Renal pelvis (tissue), 1 donor: ENCODE measurements at regions not wholly inside any gene's neighbourhood (a gene's known extent, or its start where the extent isn't known, plus 50 kb on each side); places are given as distances from the start of the nearest gene placed in this dataset.

Experiments
- DNase-seq: peaks from one replicate; pipeline ENCODE4 v3.0.0-alpha.2; 2013

DNA sequence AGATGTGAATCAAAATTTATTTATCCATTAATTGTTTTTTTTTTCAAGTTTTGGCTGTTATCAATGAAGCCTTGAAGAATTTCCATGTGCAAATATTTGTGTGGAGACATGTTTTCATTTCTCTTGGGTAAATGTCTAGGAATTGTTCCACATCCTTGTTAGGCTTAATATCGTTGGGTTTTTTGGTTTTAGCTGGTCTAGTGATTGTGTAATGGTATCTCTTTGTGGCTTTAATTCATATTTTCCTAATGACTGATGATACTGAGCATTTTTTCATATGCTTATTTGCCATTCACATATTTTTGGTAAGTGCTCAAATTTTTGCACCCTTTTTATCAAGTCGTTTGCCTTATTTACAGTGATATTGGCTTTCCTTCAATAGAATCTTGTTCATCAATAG lies 250.3 kb upstream of the EPHA4 start:
- DNase-seq, result no peak

- peak; percentile 27 for DNase-seq
Observed at GRCh38 chr2:221818616-221819320, 246.7 kb upstream of the EPHA4 start.

GRCh38 chr2:221817878-221818277 lies 245.8 kb upstream of the EPHA4 start:
- no peak for DNase-seq

- no peak for DNase-seq
Observed at GRCh38 chr2:221817052-221817451, 244.9 kb upstream of the EPHA4 start.

GRCh38 chr2:221816566-221816965 lies 244.5 kb upstream of the EPHA4 start:
- DNase-seq, result no peak

DNA sequence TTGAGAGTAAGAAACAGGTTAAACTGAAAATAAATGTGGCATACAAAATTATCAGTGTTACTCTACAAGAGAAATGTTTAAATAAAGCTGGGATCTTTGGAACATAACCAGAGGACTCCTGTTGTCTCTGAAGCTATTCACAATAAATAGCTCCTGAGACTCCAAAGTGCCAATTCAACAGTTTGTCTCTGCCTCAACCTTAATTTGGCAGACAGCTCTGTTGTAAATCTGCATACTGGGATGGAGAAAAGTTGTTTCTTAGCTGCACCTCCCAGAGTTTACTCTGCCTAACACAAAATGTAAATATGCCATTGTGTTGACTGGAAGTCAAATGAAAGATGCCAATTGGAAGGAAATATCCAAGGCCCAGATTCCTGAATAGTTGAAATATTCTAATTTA lies 238.5 kb upstream of the EPHA4 start:
- DNase-seq, result peak; percentile 14

DNA sequence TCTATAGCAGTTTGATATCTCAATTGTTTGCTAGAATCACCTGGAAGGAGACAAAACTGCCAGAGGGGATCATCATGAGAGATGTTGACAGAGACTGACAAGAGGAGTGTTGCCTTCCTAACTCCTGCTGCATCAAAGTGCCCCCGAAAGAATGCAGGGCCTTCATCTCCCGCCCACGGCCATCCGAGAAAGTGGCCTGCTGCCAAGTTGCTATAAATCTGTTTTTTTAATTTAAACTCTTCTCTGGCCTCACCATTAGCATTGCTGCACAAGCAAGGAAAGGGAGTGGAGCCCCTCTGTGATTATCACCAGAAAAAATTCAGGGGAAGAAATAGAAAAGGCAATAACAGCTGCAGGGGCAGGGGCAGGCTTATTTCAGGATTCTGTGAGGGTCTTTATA lies 238.1 kb upstream of the EPHA4 start:
- DNase-seq, result peak; percentile 52

- no peak for DNase-seq
Observed at GRCh38 chr2:221808488-221808887, 236.4 kb upstream of the EPHA4 start.

DNA sequence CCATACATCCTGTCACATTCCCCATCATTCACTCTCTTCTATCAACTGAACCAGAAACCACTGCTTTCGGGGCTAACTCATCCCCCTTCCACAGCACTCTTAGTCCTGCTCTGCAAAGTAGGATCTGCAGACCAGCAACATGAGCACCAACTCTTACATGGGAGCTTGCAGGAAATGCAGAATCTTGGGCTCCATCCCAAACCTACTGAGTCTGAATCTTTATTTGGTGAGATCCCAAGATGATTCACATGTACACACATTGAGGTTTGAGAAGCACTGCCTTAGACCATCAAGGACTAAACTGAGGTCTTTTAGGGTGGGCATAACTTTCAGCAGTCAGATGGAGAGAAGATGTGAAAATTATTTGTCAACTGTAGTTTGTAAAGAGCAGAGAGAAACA lies 235.6 kb upstream of the EPHA4 start:
- no peak for DNase-seq

DNA sequence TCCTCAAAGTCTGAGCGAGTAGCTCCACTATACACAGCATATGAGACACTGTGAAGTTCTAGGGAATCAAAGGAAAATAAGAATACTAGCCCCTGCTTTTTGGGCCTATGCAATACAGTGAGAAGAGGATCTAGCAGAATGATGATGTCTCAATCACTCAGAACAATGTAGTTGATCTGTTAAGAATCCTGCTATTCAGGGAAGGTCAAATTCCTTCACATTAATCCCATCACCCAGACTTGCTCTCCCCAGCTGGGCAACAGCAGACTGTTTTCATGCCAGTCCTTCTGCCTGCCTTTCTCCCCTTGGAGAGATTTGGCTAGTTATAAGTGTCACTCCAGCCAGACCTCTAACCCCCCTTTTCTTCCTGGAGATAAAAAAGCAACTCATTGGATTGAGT lies 230.0 kb upstream of the EPHA4 start:
- no peak for DNase-seq

DNA sequence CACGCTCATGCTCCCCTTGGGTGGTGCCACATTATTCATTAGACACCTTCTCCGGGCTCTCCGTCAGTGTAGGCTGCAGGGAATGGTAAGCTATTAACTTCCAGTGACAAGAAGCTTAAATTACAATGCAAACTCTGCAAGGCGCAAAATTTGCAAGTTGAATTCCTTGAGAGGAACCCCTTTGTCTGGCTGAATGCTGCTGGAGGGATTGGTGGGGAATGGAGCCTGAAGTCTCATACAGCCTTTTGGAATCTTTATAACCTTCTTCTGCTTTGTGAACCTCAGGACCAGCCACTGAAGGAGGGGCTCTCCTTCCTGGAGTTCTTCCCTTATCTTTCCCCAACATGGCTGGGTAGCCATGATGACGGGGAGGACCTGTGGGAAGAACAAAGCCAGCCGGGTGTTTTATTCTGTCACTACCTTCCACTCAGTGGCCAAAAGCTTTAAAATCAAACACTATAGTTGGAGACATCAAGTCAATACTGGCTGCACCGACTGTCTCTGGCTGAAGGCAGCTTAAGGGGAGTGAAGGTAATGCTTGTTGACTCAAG lies 220.9 kb upstream of the EPHA4 start:
- DNase-seq, result no peak

GRCh38 chr2:221791844-221792243 lies 219.7 kb upstream of the EPHA4 start:
- no peak for DNase-seq

DNA sequence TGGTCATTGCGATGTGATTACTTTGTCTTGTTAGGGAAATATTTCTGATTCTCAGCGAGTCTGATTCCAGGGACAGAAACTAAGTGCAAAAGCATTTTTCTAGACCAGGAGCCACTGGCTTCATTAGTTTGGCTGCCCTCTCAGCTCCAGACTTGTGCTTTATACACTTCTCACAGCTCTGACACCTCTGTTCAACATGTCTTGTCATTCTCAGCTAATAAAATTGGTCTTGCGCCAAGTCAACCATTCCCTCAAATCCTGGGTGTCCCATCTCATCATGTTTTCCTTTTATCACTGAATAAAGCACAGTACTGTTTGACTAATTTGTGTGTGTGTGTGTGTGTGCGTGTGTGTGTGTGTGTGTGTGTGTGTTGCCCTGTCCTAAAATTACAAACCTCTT lies 215.5 kb upstream of the EPHA4 start:
- no peak for DNase-seq

DNA sequence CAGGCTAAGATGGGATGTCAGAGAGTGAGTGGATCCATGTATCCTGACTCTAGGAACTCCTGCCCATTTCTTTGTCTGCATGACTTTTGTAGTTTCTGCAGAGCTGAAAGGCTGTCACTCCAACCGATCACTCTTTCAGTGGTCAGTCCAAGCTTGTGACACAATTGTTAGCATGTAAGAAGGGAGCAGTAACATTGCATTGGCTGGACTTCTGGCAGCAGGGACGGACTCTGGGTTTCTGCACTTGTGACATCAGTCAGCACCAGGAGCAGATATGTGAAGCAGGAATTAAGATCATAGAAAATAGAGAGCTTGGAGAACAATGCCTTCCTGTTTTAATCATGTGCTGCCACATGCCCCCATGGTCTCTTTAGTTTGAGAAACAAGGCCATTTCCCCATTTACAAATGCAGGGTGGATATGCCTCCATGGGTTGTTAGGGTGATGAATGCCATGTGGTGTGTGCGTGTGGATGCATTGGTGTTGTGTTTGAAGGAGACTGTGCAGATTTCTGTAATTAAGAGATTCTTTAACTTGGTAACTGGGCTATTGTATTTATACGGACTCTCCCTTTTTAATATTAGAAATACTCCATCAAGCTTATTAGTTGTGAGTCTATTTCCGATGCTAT lies 214.3 kb upstream of the EPHA4 start:
- no peak for DNase-seq

DNA sequence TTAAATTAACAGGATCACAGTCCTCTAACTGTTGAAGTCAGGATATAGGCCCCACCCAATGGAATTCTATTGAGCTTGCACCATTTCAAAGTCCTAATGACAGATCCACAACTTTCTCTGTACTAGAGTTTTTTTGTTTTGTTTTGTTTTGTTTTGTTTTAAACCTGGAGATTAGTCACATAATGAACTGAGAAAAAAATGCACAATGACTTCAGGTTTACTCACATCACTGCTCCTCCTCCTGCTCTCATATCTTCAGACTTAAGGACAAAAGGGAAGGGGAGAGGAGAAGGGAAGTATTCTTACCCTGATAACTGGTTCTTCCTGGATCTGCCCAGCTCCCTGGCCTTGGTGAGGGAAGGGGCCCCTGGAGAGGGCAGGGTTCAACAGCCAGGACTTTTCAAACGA lies 208.2 kb upstream of the EPHA4 start:
- DNase-seq, result no peak

DNA sequence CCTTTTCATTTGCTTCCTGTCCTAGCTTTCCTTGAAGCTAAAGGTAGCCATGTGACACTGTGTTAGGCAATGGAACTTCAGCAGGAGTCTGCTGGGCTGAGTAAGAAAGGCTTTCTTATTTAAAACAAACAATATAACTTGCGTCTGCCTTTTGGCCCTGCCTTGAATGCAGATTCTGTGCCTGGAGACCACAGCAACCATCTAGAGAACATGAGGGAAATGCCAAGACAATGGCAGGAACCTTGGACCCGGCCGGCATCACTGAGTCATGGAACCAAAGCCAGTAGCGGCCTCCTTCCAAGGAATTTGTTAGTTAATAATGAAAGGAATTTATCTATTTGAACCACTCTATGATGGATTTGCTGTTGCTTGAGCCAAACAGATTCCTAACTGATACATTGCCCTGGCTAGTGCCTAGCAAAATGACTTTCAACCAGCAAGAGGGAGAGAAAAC lies 207.5 kb upstream of the EPHA4 start:
- no peak for DNase-seq

GRCh38 chr2:221778025-221778424 lies 205.9 kb upstream of the EPHA4 start:
- no peak for DNase-seq

- no peak for DNase-seq
Observed at GRCh38 chr2:221777119-221777518, 205.0 kb upstream of the EPHA4 start.

DNA sequence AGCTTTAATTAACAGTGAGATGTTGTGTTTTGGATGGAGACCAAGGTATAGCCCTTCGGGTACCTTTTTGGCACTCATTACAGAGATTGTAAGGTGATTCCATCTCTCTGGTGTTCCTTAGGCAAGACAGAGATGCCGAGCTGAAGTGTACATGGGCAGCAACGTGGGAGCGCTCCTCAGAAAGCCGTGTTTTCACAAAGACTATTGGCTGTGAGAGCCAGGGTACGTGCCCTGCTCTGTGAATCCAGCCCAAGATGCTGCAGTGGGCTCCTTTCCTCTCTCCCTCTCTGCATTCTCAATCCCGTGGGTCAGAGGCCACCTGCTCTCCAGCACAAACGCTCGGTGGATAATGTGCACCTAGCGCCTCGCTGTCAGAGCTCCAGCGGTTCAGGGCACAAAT lies 203.0 kb upstream of the EPHA4 start:
- no peak for DNase-seq

DNA sequence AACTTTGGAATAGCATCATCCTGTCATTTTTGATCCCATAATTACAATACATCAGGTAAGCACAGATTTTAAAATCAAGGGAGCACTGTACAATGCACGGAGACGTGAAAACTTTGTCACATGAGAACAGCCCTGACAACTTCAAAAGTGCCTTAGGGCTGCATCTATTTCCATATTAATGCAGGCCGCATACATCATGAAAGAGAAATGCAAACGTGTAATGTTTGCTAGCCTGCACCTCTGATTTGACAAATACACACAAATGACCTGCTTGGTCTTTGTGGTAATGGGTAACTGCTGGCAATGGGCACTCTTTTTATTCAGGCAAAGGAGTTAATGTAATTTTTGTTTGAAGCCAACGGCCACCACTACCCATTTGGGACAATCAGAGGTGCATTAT lies 202.0 kb upstream of the EPHA4 start:
- no peak for DNase-seq

DNA sequence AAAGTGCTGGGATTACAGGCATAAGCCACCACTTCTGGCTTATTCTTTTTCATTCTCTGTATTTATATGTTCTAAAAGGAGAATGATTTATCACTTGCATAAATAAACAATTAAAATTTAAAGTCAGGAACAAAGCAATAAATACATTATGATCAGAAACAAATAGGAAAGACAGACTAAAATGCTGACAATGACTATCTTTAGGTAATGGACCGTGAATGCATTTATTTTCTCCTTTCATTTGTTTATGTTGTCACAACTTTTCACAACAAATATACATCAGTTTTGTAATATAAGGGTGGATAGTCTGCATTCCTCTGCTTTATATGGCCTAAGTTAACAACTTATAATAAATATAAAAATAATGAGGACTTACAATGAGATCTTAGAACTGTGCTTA lies 199.2 kb upstream of the EPHA4 start:
- DNase-seq, result no peak

GRCh38 chr2:221767106-221768012 lies 195.3 kb upstream of the EPHA4 start:
- DNase-seq, result no peak

- DNase-seq, result no peak
Observed at GRCh38 chr2:221762496-221762895, 190.4 kb upstream of the EPHA4 start.
